ENCODE measurements at regions not wholly inside any gene's neighbourhood (a gene's known extent, or its start where the extent isn't known, plus 50 kb on each side); places are given as distances from the start of the nearest gene placed in this dataset.

DNA sequence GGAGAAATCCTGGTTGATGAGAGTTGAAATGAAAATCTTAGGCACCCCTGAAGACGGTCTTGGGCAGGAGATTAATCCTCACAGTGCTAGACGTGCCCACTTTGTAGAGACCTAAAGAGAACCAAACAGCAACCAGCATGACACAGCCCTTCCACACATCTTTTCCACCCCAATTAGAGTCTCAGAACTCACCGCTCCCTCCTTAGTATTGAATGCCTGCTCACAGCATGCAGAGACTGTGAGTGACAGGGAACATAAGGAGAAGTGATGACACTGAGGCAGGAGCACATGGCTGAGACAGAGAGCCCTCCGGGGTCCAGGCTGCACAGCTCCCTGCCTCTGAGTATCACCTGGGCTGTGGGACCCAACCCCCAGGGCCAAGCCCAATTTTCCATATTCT, 367.6 kb downstream of the EIPR1 start:
- DNase-seq (ENCODE audit: low read depth in 1 of 2, low spot score in 2 of 2): no peak
- Histone ChIP-seq H3K79me1 (ENCODE audit: low read depth, low read length) (no peaks in the 10 kb centered on the region), H3K56ac (replicated peaks; ENCODE audit: insufficient read length, low read depth, low read length) (no peak overlapping the region), H3K23me2 (ENCODE audit: low read depth, low read length) (0 out of 2 replicates have a peak, but pooled peaks cover 3% of the 10 kb centered on the region), H3K4me2 (ENCODE audit: insufficient read depth in 1 of 2, low read depth in 2 of 2, low read length in 2 of 2) (no peak overlapping the region), H3K4ac (replicated peaks; ENCODE audit: insufficient read length, low read depth, low read length) (no peak overlapping the region), H4K20me1 (replicated peaks in 1 of 2; ENCODE audit: control insufficient read depth in 1 of 2, insufficient read depth in 2 of 2, low read length in 2 of 2) (peaks cover 0 to 1% of the 10 kb centered on the region in 2 experiments), H2BK5ac (ENCODE audit: low read depth, low read length) (no peak overlapping the region), H3K18ac (ENCODE audit: extremely low read depth, low read length) (no peak overlapping the region), H3K14ac (ENCODE audit: insufficient read length) (no peak overlapping the region), H2AFZ (ENCODE audit: low read length) (0 out of 2 replicates have a peak overlapping the region, but pooled peaks have one; percentile 17), H2BK15ac (ENCODE audit: low read length) (no peak overlapping the region), H3K4me3 (ENCODE audit: extremely low read depth in 1 of 4, insufficient read depth in 2 of 4, low read depth in 3 of 4, low read length in 4 of 4) (no peak overlapping the region), H3K27ac (ENCODE audit: low read depth, low read length) (no peak overlapping the region), H2AK5ac (ENCODE audit: low read depth, low read length) (no peak overlapping the region), H3K9me3 (ENCODE audit: insufficient read depth in 2 of 2, low read depth in 1 of 2, low read length in 1 of 2) (no peaks in the 10 kb centered on the region), H2BK120ac (replicated peaks; ENCODE audit: low read depth, low read length) (no peak overlapping the region), H3K27me3 (replicated peaks in 1 of 4; ENCODE audit: control insufficient read depth in 3 of 4, extremely low read depth in 1 of 4, insufficient read depth in 3 of 4, low read length in 3 of 4) (no peaks in the 10 kb centered on the region; a peak in 1 of 7 replicates), H3K4me1 (replicated peaks in 1 of 4; ENCODE audit: control insufficient read depth in 3 of 4, insufficient read depth in 4 of 4, low read length in 3 of 4) (no peaks in the 10 kb centered on the region), H2BK20ac (ENCODE audit: low read length) (no peak overlapping the region), H4K5ac (ENCODE audit: insufficient read length, low read depth, low read length) (no peak overlapping the region), H3K9ac (replicated peaks in 1 of 4; ENCODE audit: extremely low read depth in 1 of 4, low read depth in 3 of 4, low read length in 3 of 4) (no peak overlapping the region), H2BK12ac (ENCODE audit: low read depth, low read length) (no peak overlapping the region), H4K91ac (replicated peaks; ENCODE audit: insufficient read length, low read length) (no peak overlapping the region), H3K23ac (ENCODE audit: insufficient read length) (no peak overlapping the region), H4K8ac (ENCODE audit: extremely low read depth, insufficient read depth, low read length) (no peak overlapping the region), H3K36me3 (ENCODE audit: control insufficient read depth in 2 of 4, insufficient read depth in 4 of 4, low read length in 3 of 4) (no peaks in the 10 kb centered on the region; a peak in 1 of 8 replicates), H3K79me2 (ENCODE audit: control insufficient read depth in 1 of 2, insufficient read depth in 2 of 2, low read length in 2 of 2) (no peaks in the 10 kb centered on the region)
- TF ChIP-seq EP300 (IDR thresholded peaks at IDR 0.05; ENCODE audit: borderline replicate concordance in 1 of 2, low read depth in 2 of 2, low read length in 2 of 2): no peak
- ChIA-PET POLR2A (ENCODE audit: partially characterized antibody) (no interaction called here), CTCF (ENCODE audit: partially characterized antibody) (no interaction called here)
- FAIRE-seq: no peak
- WGBS, 2 experiments (ENCODE audit: extremely low coverage in 1 of 2, insufficient coverage in 1 of 2, insufficient read length in 1 of 2, insufficient replicate concordance in 2 of 2, low coverage in 1 of 2, low lambda C conversion rate in 2 of 2, missing lambda C conversion rate in 1 of 2): 84% methylated on average over 4 of the region's 4 CpGs; no CpG with 5 or more reads in 1 of the 2 experiments

All from H1 (cell line).